ENCODE measurements at regions not wholly inside any gene's neighbourhood (a gene's known extent, or its start where the extent isn't known, plus 50 kb on each side); places are given as distances from the start of the nearest gene placed in this dataset.

DNA sequence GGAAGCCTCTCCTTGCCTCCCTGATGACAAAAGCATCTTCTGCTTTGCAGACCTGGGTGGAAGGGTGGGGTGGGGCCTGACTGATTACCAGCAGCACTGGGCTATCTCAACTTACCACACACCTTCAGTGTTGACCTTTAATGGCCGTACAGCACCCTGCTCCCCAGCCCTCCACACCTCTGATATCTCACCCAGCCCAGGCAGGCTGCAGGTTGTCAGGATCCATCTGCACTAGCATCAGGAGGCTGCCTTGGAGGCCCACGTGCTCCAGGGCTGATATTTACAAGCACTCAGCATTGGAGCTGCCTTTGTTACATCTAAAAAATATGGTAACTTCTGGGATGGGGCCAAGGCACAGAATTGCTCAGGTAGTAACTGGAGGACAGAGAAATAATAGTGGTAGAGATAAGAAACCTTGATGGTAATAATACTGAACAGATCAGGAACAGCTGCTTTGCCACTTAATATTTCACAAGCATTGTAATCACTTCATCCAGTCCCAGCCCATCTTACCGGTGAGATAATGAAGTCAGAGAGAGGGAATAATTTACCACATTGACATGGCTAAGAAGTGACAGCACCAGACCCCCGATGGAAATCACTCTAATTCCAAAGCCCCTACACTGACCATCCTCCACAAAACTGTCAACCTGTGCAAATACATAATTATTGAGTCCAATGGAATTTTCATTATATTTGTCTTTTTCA, 125.2 kb upstream of the RFLNA start (continued):
- TF ChIP-seq, protein P1, sequence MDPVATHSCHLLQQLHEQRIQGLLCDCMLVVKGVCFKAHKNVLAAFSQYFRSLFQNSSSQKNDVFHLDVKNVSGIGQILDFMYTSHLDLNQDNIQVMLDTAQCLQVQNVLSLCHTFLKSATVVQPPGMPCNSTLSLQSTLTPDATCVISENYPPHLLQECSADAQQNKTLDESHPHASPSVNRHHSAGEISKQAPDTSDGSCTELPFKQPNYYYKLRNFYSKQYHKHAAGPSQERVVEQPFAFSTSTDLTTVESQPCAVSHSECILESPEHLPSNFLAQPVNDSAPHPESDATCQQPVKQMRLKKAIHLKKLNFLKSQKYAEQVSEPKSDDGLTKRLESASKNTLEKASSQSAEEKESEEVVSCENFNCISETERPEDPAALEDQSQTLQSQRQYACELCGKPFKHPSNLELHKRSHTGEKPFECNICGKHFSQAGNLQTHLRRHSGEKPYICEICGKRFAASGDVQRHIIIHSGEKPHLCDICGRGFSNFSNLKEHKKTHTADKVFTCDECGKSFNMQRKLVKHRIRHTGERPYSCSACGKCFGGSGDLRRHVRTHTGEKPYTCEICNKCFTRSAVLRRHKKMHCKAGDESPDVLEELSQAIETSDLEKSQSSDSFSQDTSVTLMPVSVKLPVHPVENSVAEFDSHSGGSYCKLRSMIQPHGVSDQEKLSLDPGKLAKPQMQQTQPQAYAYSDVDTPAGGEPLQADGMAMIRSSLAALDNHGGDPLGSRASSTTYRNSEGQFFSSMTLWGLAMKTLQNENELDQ (CRISPR knock-in tag; IDR thresholded peaks at IDR 0.05; ENCODE audit: borderline replicate concordance), result no peak
- TF ChIP-seq HMG20B (CRISPR knock-in tag; IDR thresholded peaks at IDR 0.05) (no peak), KAT2B (IDR thresholded peaks at IDR 0.05; ENCODE audit: low read depth, low read length) (no peak), POLR2AphosphoS5 (IDR thresholded peaks at IDR 0.05; ENCODE audit: control insufficient read depth, insufficient read depth, low read depth, low read length) (peak; percentile 87), PTBP1 (IDR thresholded peaks at IDR 0.05; ENCODE audit: low read depth, low read length) (no peak), POLR3A (IDR thresholded peaks at IDR 0.05; ENCODE audit: borderline replicate concordance, extremely low read depth, insufficient read depth, insufficient read length) (no peak), ZNF347 (CRISPR knock-in tag; IDR thresholded peaks at IDR 0.05; ENCODE audit: low read depth) (no peak), ZNF23 (CRISPR knock-in tag; IDR thresholded peaks at IDR 0.05) (no peak), TEAD4 (IDR thresholded peaks at IDR 0.05; ENCODE audit: low read length) (peak; percentile 92), TEAD4 (CRISPR knock-in tag; IDR thresholded peaks at IDR 0.05; ENCODE audit: borderline replicate concordance) (no peak), POU5F1 (IDR thresholded peaks at IDR 0.05; ENCODE audit: borderline replicate concordance, low read depth, low read length, partially characterized antibody) (no peak), TGIF2 (CRISPR knock-in tag; IDR thresholded peaks at IDR 0.05) (no peak)
- TF ChIP-seq, protein P2, sequence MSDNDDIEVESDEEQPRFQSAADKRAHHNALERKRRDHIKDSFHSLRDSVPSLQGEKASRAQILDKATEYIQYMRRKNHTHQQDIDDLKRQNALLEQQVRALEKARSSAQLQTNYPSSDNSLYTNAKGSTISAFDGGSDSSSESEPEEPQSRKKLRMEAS (CRISPR knock-in tag; IDR thresholded peaks at IDR 0.05), result peak; percentile 74
- TF ChIP-seq, protein P3, sequence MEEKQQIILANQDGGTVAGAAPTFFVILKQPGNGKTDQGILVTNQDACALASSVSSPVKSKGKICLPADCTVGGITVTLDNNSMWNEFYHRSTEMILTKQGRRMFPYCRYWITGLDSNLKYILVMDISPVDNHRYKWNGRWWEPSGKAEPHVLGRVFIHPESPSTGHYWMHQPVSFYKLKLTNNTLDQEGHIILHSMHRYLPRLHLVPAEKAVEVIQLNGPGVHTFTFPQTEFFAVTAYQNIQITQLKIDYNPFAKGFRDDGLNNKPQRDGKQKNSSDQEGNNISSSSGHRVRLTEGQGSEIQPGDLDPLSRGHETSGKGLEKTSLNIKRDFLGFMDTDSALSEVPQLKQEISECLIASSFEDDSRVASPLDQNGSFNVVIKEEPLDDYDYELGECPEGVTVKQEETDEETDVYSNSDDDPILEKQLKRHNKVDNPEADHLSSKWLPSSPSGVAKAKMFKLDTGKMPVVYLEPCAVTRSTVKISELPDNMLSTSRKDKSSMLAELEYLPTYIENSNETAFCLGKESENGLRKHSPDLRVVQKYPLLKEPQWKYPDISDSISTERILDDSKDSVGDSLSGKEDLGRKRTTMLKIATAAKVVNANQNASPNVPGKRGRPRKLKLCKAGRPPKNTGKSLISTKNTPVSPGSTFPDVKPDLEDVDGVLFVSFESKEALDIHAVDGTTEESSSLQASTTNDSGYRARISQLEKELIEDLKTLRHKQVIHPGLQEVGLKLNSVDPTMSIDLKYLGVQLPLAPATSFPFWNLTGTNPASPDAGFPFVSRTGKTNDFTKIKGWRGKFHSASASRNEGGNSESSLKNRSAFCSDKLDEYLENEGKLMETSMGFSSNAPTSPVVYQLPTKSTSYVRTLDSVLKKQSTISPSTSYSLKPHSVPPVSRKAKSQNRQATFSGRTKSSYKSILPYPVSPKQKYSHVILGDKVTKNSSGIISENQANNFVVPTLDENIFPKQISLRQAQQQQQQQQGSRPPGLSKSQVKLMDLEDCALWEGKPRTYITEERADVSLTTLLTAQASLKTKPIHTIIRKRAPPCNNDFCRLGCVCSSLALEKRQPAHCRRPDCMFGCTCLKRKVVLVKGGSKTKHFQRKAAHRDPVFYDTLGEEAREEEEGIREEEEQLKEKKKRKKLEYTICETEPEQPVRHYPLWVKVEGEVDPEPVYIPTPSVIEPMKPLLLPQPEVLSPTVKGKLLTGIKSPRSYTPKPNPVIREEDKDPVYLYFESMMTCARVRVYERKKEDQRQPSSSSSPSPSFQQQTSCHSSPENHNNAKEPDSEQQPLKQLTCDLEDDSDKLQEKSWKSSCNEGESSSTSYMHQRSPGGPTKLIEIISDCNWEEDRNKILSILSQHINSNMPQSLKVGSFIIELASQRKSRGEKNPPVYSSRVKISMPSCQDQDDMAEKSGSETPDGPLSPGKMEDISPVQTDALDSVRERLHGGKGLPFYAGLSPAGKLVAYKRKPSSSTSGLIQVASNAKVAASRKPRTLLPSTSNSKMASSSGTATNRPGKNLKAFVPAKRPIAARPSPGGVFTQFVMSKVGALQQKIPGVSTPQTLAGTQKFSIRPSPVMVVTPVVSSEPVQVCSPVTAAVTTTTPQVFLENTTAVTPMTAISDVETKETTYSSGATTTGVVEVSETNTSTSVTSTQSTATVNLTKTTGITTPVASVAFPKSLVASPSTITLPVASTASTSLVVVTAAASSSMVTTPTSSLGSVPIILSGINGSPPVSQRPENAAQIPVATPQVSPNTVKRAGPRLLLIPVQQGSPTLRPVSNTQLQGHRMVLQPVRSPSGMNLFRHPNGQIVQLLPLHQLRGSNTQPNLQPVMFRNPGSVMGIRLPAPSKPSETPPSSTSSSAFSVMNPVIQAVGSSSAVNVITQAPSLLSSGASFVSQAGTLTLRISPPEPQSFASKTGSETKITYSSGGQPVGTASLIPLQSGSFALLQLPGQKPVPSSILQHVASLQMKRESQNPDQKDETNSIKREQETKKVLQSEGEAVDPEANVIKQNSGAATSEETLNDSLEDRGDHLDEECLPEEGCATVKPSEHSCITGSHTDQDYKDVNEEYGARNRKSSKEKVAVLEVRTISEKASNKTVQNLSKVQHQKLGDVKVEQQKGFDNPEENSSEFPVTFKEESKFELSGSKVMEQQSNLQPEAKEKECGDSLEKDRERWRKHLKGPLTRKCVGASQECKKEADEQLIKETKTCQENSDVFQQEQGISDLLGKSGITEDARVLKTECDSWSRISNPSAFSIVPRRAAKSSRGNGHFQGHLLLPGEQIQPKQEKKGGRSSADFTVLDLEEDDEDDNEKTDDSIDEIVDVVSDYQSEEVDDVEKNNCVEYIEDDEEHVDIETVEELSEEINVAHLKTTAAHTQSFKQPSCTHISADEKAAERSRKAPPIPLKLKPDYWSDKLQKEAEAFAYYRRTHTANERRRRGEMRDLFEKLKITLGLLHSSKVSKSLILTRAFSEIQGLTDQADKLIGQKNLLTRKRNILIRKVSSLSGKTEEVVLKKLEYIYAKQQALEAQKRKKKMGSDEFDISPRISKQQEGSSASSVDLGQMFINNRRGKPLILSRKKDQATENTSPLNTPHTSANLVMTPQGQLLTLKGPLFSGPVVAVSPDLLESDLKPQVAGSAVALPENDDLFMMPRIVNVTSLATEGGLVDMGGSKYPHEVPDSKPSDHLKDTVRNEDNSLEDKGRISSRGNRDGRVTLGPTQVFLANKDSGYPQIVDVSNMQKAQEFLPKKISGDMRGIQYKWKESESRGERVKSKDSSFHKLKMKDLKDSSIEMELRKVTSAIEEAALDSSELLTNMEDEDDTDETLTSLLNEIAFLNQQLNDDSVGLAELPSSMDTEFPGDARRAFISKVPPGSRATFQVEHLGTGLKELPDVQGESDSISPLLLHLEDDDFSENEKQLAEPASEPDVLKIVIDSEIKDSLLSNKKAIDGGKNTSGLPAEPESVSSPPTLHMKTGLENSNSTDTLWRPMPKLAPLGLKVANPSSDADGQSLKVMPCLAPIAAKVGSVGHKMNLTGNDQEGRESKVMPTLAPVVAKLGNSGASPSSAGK (IDR thresholded peaks at IDR 0.05), result no peak
